ENCODE measurements at regions not wholly inside any gene's neighbourhood (a gene's known extent, or its start where the extent isn't known, plus 50 kb on each side); places are given as distances from the start of the nearest gene placed in this dataset.

- WGBS, 5 donors: 60 to 90% (median 79%) methylated on average over 2 to 3 of the region's 3 CpGs
- no peak overlapping the region for H3K4me3 ChIP-seq
- TF ChIP-seq POLR2A (IDR thresholded peaks at IDR 0.05) (no peak), CTCF (IDR thresholded peaks at IDR 0.05 in 8 of 11, conservative IDR thresholded peaks at IDR 0.05 in 3 of 11) (no peak), POLR2AphosphoS5 (IDR thresholded peaks at IDR 0.05) (no peak)
Observed at GRCh38 chr7:32150039-32150438, 79.8 kb upstream of the PDE1C start.

DNA sequence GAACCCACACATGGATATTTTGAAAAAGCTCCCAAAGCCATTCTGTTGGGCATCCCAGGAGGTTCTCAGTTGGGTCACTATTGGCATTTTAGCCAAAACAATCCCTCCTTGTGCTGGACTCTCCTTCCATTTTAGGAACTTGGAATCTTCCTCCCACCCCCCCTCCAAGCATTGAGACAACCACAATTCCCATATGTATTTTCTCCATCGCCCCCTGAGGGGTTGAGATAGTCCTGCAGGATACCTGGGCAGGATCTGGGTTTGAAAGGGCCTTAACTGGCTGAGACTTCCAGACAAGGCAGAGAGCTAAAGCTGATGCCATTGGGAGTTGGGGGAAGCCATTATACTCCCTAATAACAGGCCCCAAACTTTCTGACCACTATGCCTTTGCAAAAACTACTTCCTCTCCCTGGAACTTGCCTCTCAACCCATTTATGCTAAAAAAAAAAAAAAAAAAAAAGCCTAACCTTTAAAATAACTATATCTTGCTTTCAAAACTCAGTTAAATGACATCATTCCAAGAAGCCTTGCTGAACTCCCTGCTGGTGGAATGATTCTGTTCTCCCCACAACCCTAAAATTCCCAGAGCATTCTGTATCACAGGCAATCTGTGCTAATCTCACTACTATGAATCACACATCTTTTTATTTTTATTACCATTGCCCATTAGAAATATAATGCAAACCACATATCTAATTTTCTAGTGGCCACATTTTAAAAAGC lies 77.5 kb upstream of the PDE1C start:
- no peak for TF ChIP-seq CTCF (IDR thresholded peaks at IDR 0.05 in 8 of 11, conservative IDR thresholded peaks at IDR 0.05 in 3 of 11)
- TF ChIP-seq POLR2A (IDR thresholded peaks at IDR 0.05): no peak
- no peak for TF ChIP-seq POLR2AphosphoS5 (IDR thresholded peaks at IDR 0.05)
- no peaks in the 10 kb centered on the region for H3K4me1 ChIP-seq
- no peaks in the 10 kb centered on the region for H3K27me3 ChIP-seq (replicated peaks in 1 of 7)
- peaks cover 0 to 10% (median 0%) of the 10 kb centered on the region in 8 donors for H3K9me3 ChIP-seq
- intact Hi-C loops (cut with DNase I; ENCODE audit: low total_unique reads): no loop called here
- no peak overlapping the region for H3K27ac ChIP-seq
- no peak for DNase-seq
- H3K4me3 ChIP-seq: no peak overlapping the region
- WGBS, 5 donors: 62 to 86% (median 75%) methylated on average over 1 of the region's 1 CpG
- H3K36me3 ChIP-seq: no peaks in the 10 kb centered on the region

More at GRCh38 chr7:32150039-32150438, 79.8 kb upstream of the PDE1C start:
- no peak for DNase-seq
- Histone ChIP-seq H3K9me3 (peaks cover 0 to 10% (median 0%) of the 10 kb centered on the region in 8 donors), H3K36me3 (no peaks in the 10 kb centered on the region), H3K4me1 (no peaks in the 10 kb centered on the region), H3K27ac (no peak overlapping the region), H3K27me3 (replicated peaks in 1 of 7) (no peaks in the 10 kb centered on the region)
- intact Hi-C loops (cut with DNase I; ENCODE audit: low total_unique reads): no loop called here

- no peak overlapping the region for H3K4me3 ChIP-seq
- no peaks in the 10 kb centered on the region for H3K27me3 ChIP-seq (replicated peaks in 1 of 7)
- H3K27ac ChIP-seq: no peak overlapping the region
- peaks cover 0 to 10% (median 0%) of the 10 kb centered on the region in 8 donors for H3K9me3 ChIP-seq
- intact Hi-C loops (cut with DNase I; ENCODE audit: low total_unique reads): no loop called here
- H3K4me1 ChIP-seq: no peaks in the 10 kb centered on the region
- 79 to 94% (median 89%) methylated on average over 2 of the region's 2 CpGs for WGBS, 5 donors
- TF ChIP-seq POLR2AphosphoS5 (IDR thresholded peaks at IDR 0.05) (no peak), CTCF (IDR thresholded peaks at IDR 0.05 in 8 of 11, conservative IDR thresholded peaks at IDR 0.05 in 3 of 11) (no peak), POLR2A (IDR thresholded peaks at IDR 0.05) (no peak)
- H3K36me3 ChIP-seq: no peaks in the 10 kb centered on the region
- no peak for DNase-seq
Observed at GRCh38 chr7:32145911-32146310, 75.7 kb upstream of the PDE1C start.

DNA sequence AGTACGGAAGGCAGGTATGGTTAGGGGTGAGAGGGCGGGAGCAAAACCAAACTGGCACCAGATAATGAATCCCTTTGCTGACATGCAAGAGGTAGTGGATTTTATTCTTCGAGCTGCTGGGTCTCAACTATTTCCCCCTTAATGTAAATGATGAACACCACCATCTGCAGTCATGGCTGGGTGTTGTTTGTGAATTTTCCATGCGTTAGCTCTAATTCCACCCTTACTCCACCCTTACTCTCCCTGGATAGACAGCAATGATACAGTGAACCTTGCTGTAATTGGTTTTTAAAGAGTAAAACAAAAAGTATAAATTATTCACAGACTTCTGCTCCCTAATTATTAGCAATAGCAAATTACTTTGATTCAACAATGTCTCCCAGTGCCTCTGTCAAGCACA lies 74.5 kb upstream of the PDE1C start:
- H3K9me3 ChIP-seq: peaks cover 0 to 10% (median 0%) of the 10 kb centered on the region in 8 donors
- no peaks in the 10 kb centered on the region for H3K4me1 ChIP-seq
- no peaks in the 10 kb centered on the region for H3K27me3 ChIP-seq (replicated peaks in 1 of 7)
- no peak overlapping the region for H3K27ac ChIP-seq
- intact Hi-C loops (cut with DNase I; ENCODE audit: low total_unique reads): no loop called here
- H3K4me3 ChIP-seq: no peak overlapping the region
- no peaks in the 10 kb centered on the region for H3K36me3 ChIP-seq
- TF ChIP-seq POLR2A (IDR thresholded peaks at IDR 0.05) (no peak), POLR2AphosphoS5 (IDR thresholded peaks at IDR 0.05) (no peak), CTCF (IDR thresholded peaks at IDR 0.05 in 8 of 11, conservative IDR thresholded peaks at IDR 0.05 in 3 of 11) (no peak)
- WGBS, 5 donors: 77 to 84% (median 81%) methylated on average over 4 of the region's 4 CpGs
- no peak for DNase-seq

Data from spleen (tissue), 11 donors.